ENCODE measurements at regions not wholly inside any gene's neighbourhood (a gene's known extent, or its start where the extent isn't known, plus 50 kb on each side); places are given as distances from the start of the nearest gene placed in this dataset.

GRCh38 chr16:85177448-85177846, 65.2 kb upstream of the CIBAR2 start:
- TF ChIP-seq CTCF (IDR thresholded peaks at IDR 0.05) = no peak
- no peak for TF ChIP-seq POLR2A (IDR thresholded peaks at IDR 0.05)

All from body of pancreas (tissue), 4 donors.